SK-N-SH (cell line): ENCODE measurements at regions not wholly inside any gene's neighbourhood (a gene's known extent, or its start where the extent isn't known, plus 50 kb on each side); places are given as distances from the start of the nearest gene placed in this dataset.

Source experiments
- CTCF ChIA-PET: fragments of 300-600, 350-600 bp; formaldehyde crosslinking; extraction: SDS; loops from one replicate; lab custom pipeline; 2021; lab: Yijun Ruan, JAX
- POLR2A ChIA-PET: fragments of 350-600 bp; sonication (Branson Sonifier 250); formaldehyde crosslinking; extraction: SDS; loops from one replicate; lab custom pipeline; 2020; ENCODE audit warnings: antibody characterized with exemption, inconsistent platforms; lab: Yijun Ruan, JAX
- DNase-seq: peaks from one replicate; pipeline ENCODE4 v3.0.0; 2012
- H2AFZ ChIP-seq: fragments of 200-600 bp; sonication (generic); 2 replicates; pipeline ENCODE4 v1.8.1; 2016; ENCODE audit warnings: antibody characterized with exemption, mild to moderate bottlenecking, low read depth
- H3F3A ChIP-seq: fragments of 200-600 bp; sonication (generic); replicated peaks from 2 replicates; pipeline ENCODE3; 2016; ENCODE audit warnings: antibody characterized with exemption, mild to moderate bottlenecking; ENCODE audit not compliant: insufficient read depth
- H3K27ac ChIP-seq, 2 experiments: fragments of 200-500 bp in 1 of 2; fragments of 200-600 bp in 1 of 2; sonication (Bioruptor generic) in 1 of 2; sonication (generic), shearing (Covaris generic) in 1 of 2; 2 replicates each; pipeline versions ENCODE4 v1.5.1 to v1.6.1; 2014 to 2016; ENCODE audit warnings: low read depth in 2 of 2, inconsistent platforms in 1 of 2, low read length in 1 of 2, mild to moderate bottlenecking in 1 of 2, mixed read lengths in 1 of 2
- H3K27me3 ChIP-seq: fragments of 200-600 bp; sonication (generic), shearing (Covaris generic); 2 replicates; pipeline ENCODE4 v1.6.1; 2016; ENCODE audit warnings: mixed run types; ENCODE audit not compliant: insufficient read depth
- H3K36me3 ChIP-seq, 2 experiments: fragments of 200-500 bp in 1 of 2; fragments of 200-600 bp in 1 of 2; sonication (Bioruptor generic) in 1 of 2; sonication (generic) in 1 of 2; replicated peaks in 1 of 2; 2 replicates each; pipeline versions ENCODE3 to v1.5.1; 2014 to 2016; ENCODE audit warnings: low read length in 1 of 2, mild to moderate bottlenecking in 1 of 2; ENCODE audit not compliant: insufficient read depth in 2 of 2, control insufficient read depth in 1 of 2
- H3K4me1 ChIP-seq, 2 experiments: fragments of 200-500 bp in 1 of 2; fragments of 200-600 bp in 1 of 2; sonication (Bioruptor generic) in 1 of 2; sonication (generic), shearing (Covaris generic) in 1 of 2; 2 replicates each; pipeline versions ENCODE4 v1.5.1 to v1.6.1; 2014 to 2016; ENCODE audit warnings: low read depth in 1 of 2, low read length in 1 of 2, mixed run types in 1 of 2; ENCODE audit not compliant: insufficient read depth in 2 of 2, control insufficient read depth in 1 of 2
- H3K4me2 ChIP-seq: fragments of 200-600 bp; sonication (generic), shearing (Covaris generic); 2 replicates; pipeline ENCODE4 v1.6.1; 2017; ENCODE audit warnings: mixed run types
- H3K4me3 ChIP-seq, 2 experiments: fragments of 200-500 bp in 1 of 2; fragments of 200-600 bp in 1 of 2; sonication (Bioruptor generic) in 1 of 2; sonication (generic), shearing (Covaris generic) in 1 of 2; 2 replicates each; pipeline versions ENCODE4 v1.5.1 to v1.8.1; 2014 to 2016; ENCODE audit warnings: low read depth in 2 of 2, inconsistent platforms in 1 of 2, low read length in 1 of 2, mild to moderate bottlenecking in 1 of 2, mixed read lengths in 1 of 2, moderate library complexity in 1 of 2
- H3K79me2 ChIP-seq: fragments of 200-600 bp; sonication (generic); 2 replicates; pipeline ENCODE4 v1.8.1; 2017; ENCODE audit warnings: mild to moderate bottlenecking; ENCODE audit not compliant: insufficient read depth
- H3K9ac ChIP-seq: fragments of 200-600 bp; sonication (generic); 2 replicates; pipeline ENCODE4 v1.6.1; 2017; ENCODE audit warnings: mixed run types
- H3K9me2 ChIP-seq: fragments of 200-600 bp; sonication (generic); 2 replicates; pipeline ENCODE4 v1.6.1; 2017; ENCODE audit warnings: mixed run types
- H3K9me3 ChIP-seq: fragments of 200-600 bp; sonication (generic); 2 replicates; pipeline ENCODE4 v1.6.1; 2017; ENCODE audit warnings: mixed run types, mild to moderate bottlenecking, moderate library complexity
- H4K20me1 ChIP-seq: fragments of 200-600 bp; sonication (generic); 2 replicates; pipeline ENCODE4 v1.6.1; 2017; ENCODE audit warnings: mild to moderate bottlenecking, mixed run types; ENCODE audit not compliant: insufficient read depth
- CHD2 ChIP-seq: fragments of 150-350 bp; IDR thresholded peaks from 2 replicates; pipeline ENCODE4 v1.6.1; 2018; ENCODE audit warnings: low read length; ENCODE audit not compliant: partially characterized antibody
- ELF1 ChIP-seq: IDR thresholded peaks from 2 replicates; pipeline ENCODE4 v1.4.0; 2012
- EZH2phosphoT487 ChIP-seq: fragments of 200-600 bp; sonication (generic); IDR thresholded peaks from 2 replicates; pipeline ENCODE4 v1.6.1; 2017; ENCODE audit warnings: low read depth, mixed run types, mild to moderate bottlenecking, antibody characterized with exemption, moderate library complexity, borderline replicate concordance
- JUND ChIP-seq: IDR thresholded peaks from 2 replicates; pipeline ENCODE4 v1.4.0; 2012
- MEF2A ChIP-seq: IDR thresholded peaks from 2 replicates; pipeline ENCODE4 v1.4.0; 2012; ENCODE audit warnings: low read depth, borderline replicate concordance
- MXI1 ChIP-seq: IDR thresholded peaks from 2 replicates; pipeline ENCODE4 v1.6.1; 2012; ENCODE audit warnings: mild to moderate bottlenecking, low read depth, low read length, improper control_type of control experiment
- NFIC ChIP-seq: IDR thresholded peaks from 2 replicates; pipeline ENCODE4 v1.4.0; 2012; ENCODE audit warnings: borderline replicate concordance
- POLR2AphosphoS5 ChIP-seq: IDR thresholded peaks from 2 replicates; pipeline ENCODE4 v1.6.1; 2012; ENCODE audit warnings: low read depth, low read length
- RAD21 ChIP-seq: IDR thresholded peaks from 2 replicates; pipeline ENCODE4 v1.6.1; 2012; ENCODE audit warnings: mild to moderate bottlenecking, low read length
- RCOR1 ChIP-seq: fragments of 150-350 bp; IDR thresholded peaks from 2 replicates; pipeline ENCODE4 v1.6.1; 2017; ENCODE audit warnings: antibody characterized with exemption, low read length
- REST ChIP-seq: IDR thresholded peaks from 2 replicates; pipeline ENCODE4 v1.6.1; 2012; ENCODE audit warnings: mild to moderate bottlenecking, low read depth, low read length, moderate library complexity
- RFX5 ChIP-seq: IDR thresholded peaks from 2 replicates; pipeline ENCODE4 v1.6.1; 2012; ENCODE audit warnings: mild to moderate bottlenecking, improper control_type of control experiment, low read length
- SIN3A ChIP-seq: IDR thresholded peaks from 2 replicates; pipeline ENCODE4 v1.6.1; 2012; ENCODE audit warnings: low read depth, mild to moderate bottlenecking, low read length, moderate library complexity, borderline replicate concordance
- SMC3 ChIP-seq: IDR thresholded peaks from 2 replicates; pipeline ENCODE4 v1.6.1; 2012; ENCODE audit warnings: low read depth, low read length, improper control_type of control experiment
- TAF1 ChIP-seq: IDR thresholded peaks from 2 replicates; pipeline ENCODE4 v1.6.1; 2012; ENCODE audit warnings: low read depth, mild to moderate bottlenecking, low read length, moderate library complexity, borderline replicate concordance
- TEAD4 ChIP-seq: IDR thresholded peaks from 2 replicates; pipeline ENCODE4 v1.4.0; 2012; ENCODE audit warnings: mild to moderate bottlenecking, borderline replicate concordance; ENCODE audit not compliant: insufficient read depth
- YY1 ChIP-seq: IDR thresholded peaks from 2 replicates; pipeline ENCODE4 v1.4.0; 2012; ENCODE audit warnings: low read depth, mild to moderate bottlenecking
- WGBS: methylation state at CpG from one replicate; pipeline ENCODE4 v1.1.6; 2017; ENCODE audit warnings: low lambda C conversion rate; 5-methylcytosine and 5-hydroxymethylcytosine counted together
- TF ChIP-seq, protein P1 (sequence below): IDR thresholded peaks from 2 replicates; pipeline ENCODE4 v1.4.0; 2012; ENCODE audit warnings: low read depth
- TF ChIP-seq, protein P2 (sequence below): IDR thresholded peaks from 2 replicates; pipeline ENCODE4 v1.4.0; 2012; ENCODE audit warnings: low read depth, borderline replicate concordance
- TF ChIP-seq, protein P3 (sequence below): fragments of 150-350 bp; IDR thresholded peaks from 2 replicates; pipeline ENCODE4 v1.6.1; 2016; ENCODE audit warnings: mild to moderate bottlenecking, low read depth, low read length

- no peak for DNase-seq
- Histone ChIP-seq H3K27ac (no peak overlapping the region), H3K27me3 (peaks cover 5% of the 10 kb centered on the region; the same call in 1 of the 2 replicates), H3K9me3 (no peaks in the 10 kb centered on the region), H3K79me2 (no peaks in the 10 kb centered on the region), H3K9me2 (no peaks in the 10 kb centered on the region), H3K36me3 (no peaks in the 10 kb centered on the region), H2AFZ (no peak overlapping the region), H3K4me3 (no peak overlapping the region), H3K4me2 (no peak overlapping the region), H3K9ac (no peak overlapping the region), H4K20me1 (no peaks in the 10 kb centered on the region), H3F3A (no peaks in the 10 kb centered on the region), H3K4me1 (no peaks in the 10 kb centered on the region)
- TF ChIP-seq SMC3 (no peak), MEF2A (no peak), NFIC (no peak), RFX5 (no peak), JUND (no peak), EZH2phosphoT487 (no peak), POLR2AphosphoS5 (no peak), RAD21 (no peak), CHD2 (no peak)
- TF ChIP-seq, protein P1, sequence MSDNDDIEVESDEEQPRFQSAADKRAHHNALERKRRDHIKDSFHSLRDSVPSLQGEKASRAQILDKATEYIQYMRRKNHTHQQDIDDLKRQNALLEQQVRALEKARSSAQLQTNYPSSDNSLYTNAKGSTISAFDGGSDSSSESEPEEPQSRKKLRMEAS = no peak
- POLR2A ChIA-PET = no interaction called here
- CTCF ChIA-PET = no interaction called here
Measured at GRCh38 chr14:34005901-34006300, 55.0 kb upstream of the EGLN3 start.

GRCh38 chr14:34004881-34005280, 54.0 kb upstream of the EGLN3 start:
- ChIA-PET POLR2A (no interaction called here), CTCF (interaction anchor here (0.9 kb wide), 1 partner anchor 11 kb away, joined by 3 read pairs; no protein-coding TSS in a partner anchor)
- Histone ChIP-seq H2AFZ (no peak overlapping the region), H3K4me1 (no peaks in the 10 kb centered on the region), H3K9me2 (no peaks in the 10 kb centered on the region), H3K9me3 (no peaks in the 10 kb centered on the region), H3K4me2 (no peak overlapping the region), H3K27me3 (peaks cover 5% of the 10 kb centered on the region; the same call in 1 of the 2 replicates), H3K36me3 (no peaks in the 10 kb centered on the region), H3K79me2 (no peaks in the 10 kb centered on the region), H4K20me1 (no peaks in the 10 kb centered on the region), H3F3A (no peaks in the 10 kb centered on the region), H3K27ac (no peak overlapping the region), H3K9ac (no peak overlapping the region), H3K4me3 (no peak overlapping the region)
- 68% methylated on average over 3 of the region's 3 CpGs for WGBS
- no peak for TF ChIP-seq RAD21
- TF ChIP-seq TAF1 = no peak
- TF ChIP-seq, protein P2, sequence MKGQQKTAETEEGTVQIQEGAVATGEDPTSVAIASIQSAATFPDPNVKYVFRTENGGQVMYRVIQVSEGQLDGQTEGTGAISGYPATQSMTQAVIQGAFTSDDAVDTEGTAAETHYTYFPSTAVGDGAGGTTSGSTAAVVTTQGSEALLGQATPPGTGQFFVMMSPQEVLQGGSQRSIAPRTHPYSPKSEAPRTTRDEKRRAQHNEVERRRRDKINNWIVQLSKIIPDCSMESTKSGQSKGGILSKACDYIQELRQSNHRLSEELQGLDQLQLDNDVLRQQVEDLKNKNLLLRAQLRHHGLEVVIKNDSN = no peak
- TF ChIP-seq, protein P3, sequence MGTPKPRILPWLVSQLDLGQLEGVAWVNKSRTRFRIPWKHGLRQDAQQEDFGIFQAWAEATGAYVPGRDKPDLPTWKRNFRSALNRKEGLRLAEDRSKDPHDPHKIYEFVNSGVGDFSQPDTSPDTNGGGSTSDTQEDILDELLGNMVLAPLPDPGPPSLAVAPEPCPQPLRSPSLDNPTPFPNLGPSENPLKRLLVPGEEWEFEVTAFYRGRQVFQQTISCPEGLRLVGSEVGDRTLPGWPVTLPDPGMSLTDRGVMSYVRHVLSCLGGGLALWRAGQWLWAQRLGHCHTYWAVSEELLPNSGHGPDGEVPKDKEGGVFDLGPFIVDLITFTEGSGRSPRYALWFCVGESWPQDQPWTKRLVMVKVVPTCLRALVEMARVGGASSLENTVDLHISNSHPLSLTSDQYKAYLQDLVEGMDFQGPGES = no peak
- TF ChIP-seq SIN3A = no peak
- TF ChIP-seq RCOR1 = no peak
- TF ChIP-seq REST = no peak
- TF ChIP-seq MXI1 = no peak
- no peak for TF ChIP-seq TEAD4
- TF ChIP-seq ELF1 = no peak
- no peak for TF ChIP-seq YY1
- no peak for DNase-seq
